8988T (cell line): ENCODE measurements at regions not wholly inside any gene's neighbourhood (a gene's known extent, or its start where the extent isn't known, plus 50 kb on each side); places are given as distances from the start of the nearest gene placed in this dataset.
"Not testable (repeated sequence)": the region's sequence is repeated elsewhere in the genome, so short reads cannot be mapped to it uniquely, and the experiment has no call there.

Experiments
- DNase-seq: peaks from one replicate; pipeline ENCODE4 v3.0.0; 2011

DNA sequence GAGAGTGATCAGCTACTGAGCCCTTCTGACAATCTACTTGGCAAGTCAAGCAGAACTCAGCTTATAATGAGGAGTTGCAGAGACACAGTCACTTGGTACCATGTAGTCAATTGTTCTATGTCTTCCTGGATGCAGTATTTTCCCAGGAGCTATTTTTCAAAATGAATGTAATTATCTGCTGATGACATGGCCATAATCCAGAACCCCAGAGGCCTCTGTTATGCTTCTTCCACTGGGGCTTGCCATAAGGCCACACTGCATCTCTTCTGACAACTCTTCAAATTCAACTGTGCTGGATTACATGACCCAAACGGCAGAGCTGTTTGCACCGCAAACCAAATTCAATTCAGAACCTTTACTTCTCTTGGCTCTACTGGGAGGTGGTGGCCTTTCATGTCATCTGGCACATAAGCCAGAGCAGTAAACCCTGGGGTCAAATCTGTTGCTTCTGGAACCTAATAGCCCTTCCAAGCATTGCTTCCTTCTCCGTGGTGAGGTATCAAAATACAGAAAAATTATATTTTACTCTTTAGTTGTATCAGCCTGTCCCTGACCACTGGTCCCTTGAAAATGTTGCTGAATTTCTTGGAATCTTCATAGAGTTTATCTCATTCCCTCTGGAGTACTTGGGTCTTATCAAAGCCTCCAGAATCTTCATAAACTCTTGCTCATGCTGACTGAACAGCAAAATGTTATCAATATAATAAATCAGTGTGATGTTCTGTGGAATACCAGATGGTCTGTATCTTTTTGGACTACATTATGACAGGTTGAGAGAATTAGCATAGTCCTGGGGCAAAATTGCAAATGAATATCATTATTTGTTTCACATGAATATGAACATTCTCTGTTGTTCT, 79.4 kb upstream of the DCN start:
- no peak for DNase-seq

DNA sequence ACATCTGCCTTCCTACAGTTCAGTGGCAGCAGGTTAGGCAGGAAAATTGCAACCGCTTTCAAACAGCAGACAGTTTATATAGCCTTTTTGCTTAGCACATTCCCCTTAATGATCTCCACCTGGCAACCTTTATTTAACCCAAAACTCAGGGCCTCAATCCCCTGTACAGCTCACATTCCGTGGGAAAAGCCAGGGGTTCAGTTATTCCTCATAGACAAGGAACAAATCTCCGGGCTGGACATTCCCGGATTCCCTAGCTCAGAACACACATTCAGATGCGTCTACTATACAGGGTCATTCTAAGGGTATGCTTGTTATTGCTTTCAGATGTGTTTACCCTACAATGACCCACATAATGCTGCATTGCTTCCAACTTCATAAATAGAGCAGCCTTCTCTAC, 73.8 kb upstream of the DCN start:
- DNase-seq = no peak

DNA sequence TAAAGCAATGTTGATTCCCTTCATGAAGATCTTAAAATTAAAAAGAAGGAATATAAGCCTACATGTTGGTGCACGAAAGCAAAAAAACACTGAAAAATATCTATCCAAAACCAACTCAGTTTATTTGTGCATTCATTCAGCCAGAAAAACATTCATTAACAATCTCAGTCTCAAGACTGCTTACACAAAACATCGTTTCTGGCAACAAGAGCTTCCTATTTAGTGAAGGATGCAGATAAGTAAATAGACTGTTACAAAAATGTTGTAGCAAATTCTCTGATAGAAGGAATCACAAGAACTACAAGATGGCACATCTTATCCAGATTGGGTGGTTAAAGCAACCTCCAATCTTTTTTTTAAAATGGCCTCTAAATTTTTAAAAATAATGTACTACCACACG, 69.7 kb upstream of the DCN start:
- no peak for DNase-seq

DNA sequence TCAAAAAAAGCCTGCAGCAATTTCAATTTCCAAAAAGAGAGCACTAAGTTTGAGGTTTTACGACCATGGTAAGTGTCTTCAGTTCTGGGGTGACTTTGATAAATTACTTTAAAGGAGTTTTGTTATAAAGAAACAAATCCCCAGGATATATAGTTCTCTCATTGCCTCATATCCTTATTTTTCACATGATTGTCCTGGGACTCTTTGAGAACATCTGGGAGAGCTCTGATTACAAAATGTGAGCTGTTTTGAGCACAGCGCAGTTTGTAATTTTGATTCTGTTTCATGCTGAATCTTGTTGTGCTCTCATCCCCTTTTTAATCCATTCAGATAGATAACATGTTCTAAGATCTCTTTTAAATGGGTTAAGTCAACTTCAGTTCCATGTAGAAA, 67.7 kb upstream of the DCN start:
- DNase-seq = no peak

DNA sequence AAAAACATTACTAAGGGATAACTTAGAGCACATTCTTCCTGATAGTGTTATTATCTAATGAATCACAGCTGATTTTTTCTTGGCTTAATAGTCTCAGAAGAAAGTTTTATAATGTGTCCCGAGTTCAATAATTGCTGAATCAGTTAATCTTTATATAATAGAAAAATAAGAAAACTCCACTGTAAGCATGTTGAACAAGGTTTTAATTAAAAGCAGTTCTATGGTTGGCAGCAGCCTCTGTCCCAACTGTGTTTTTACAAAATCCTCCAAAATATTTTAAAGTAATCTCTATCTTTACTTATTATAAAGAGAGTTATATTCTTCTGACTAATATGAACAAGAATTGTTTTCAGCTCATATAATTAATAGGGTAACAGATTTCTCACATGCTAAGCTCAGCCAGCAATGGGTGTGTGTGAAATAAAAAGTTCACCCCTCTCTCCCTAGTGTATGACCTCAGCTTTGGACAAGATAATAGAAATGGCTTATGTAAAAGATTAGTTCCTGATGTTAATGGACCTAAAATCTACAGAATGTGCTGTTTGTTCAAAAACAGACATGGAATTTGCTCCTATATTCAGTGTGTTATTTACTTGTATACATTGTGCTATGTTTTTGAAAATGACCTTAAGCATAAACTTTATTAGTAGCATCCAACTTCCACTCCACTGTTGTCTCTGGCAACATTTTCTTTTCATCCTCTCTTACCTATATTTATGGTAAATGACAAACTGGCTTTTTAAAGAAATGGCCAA, 67.1 kb upstream of the DCN start:
- DNase-seq = no peak

DNA sequence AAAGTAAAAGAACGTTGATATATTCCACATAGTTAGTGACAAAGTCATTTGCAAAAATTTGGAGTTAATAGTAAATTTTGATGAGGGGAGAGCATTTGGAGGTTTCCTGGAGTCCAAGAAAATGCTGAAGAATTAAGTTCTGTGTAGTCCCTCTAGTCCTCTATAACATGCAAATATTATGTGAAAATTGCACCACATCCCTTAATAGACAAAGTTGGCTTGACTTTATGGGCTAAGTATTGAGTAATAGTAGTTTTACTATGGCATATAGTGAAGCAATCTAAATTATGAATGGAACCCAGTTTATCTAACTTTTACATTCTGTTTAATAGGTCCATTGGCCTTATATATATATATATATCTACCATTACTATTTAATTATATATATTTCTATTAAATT, 66.4 kb upstream of the DCN start:
- DNase-seq = no peak

DNA sequence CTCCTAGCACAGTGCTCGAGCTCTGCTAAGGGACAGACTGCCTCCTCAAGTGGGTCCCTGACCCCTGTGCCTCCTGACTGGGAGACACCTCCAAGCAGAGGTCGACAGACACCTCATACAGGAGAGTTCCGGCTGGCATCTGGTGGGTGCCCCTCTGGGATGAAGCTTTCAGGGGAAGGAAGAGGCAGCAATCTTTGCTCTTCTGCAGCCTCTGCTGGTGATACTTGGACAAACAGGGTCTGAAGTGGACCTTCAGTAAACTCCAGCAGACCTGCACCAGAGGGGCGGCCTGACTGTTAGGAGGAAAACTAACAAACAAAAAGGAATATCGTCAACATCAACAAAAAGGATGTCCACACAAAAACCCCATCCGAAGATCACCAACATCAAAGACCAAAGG, 60.6 kb upstream of the DCN start:
- DNase-seq = not testable (repeated sequence)

DNA sequence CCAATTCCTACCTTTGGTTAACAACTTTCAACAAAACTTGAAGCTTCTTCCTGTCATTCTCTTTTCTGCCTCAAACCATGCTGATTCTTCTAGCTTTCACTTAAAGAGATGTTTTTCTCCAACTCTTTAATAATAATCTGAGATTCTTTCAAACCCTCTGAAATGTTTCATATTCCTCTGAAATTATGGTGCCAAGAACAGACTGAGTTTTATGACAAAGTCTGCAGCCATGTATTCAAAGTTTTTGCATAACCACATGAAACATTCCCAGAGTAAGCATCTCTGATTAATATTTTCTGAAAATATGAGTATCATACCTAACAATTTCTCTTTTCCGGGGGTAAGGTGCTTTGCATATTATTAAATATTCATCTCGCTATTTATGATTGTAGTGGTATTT, 59.1 kb upstream of the DCN start:
- no peak for DNase-seq

DNA sequence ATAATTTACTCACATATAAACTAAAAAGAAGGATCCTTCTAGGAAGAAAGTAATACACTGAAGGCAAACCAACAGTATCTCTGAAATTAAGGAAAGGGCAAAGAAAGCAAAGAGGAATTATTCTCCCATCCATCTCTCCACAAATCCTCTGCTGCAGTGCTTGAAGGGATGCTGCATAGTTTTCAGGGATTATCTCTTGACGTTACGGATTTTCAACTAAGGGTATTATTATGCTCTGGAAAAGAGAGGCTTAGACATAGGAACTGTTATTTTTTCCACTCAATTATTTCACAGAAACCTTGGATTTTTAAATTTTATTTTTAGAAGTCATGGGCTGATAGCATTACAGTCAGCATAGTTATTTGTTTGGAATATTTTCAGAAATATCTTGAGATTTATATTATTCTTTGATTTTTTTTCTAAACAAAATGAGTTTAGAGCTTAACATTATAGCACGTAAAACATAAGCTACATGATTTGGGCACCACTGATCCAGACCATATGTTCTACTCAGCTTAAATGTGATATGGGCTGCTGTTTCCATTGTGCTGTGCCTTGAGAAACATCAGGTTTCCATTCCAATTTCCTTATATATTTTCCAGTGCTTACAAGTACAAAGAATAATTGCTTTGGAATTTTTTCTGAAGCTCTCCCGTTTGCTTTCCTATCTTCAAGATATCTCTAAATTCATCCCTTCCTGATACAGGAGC, 57.9 kb upstream of the DCN start:
- DNase-seq = no peak

DNA sequence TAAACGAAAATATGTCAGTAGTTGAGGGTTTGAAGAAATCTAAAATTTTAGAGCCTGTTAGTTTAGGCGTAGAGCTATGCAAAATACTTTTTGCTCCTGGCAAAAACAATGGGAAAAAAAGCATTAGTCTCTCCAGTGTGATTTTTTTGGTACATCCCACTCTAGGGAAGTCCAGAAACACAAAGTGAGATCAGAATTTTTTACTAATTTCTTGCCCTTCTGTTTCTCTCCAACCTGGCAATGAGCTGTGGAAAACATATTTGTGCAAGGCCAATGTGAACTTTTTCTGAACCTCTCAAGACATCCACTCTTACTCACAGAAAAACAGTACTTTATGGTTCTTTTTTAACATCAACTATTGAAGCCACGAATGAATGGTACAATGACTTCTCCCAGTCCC, 56.9 kb upstream of the DCN start:
- DNase-seq = no peak
